K562 (cell line): ENCODE measurements at regions not wholly inside any gene's neighbourhood (a gene's known extent, or its start where the extent isn't known, plus 50 kb on each side); places are given as distances from the start of the nearest gene placed in this dataset.

ENCODE experiments used
- ATAC-seq: fragments of 200-7000 bp; cut with Tn5 transposase; 3 replicates; pipeline ENCODE4 v1.9.1; 2020; ENCODE audit warnings: moderate library complexity
- BruUV-seq: library from RNA; stranded (reverse); fragments of 400-500 nt; replicated peaks from 2 replicates; lab custom pipeline; 2021; lab: Mats Ljungman, UMichigan
- CTCF ChIA-PET: fragments of 300-600 bp; formaldehyde crosslinking; extraction: SDS; loops from one replicate; lab custom pipeline; 2021; ENCODE audit warnings: low intra/inter-chr PET ratio; lab: Yijun Ruan, JAX
- POLR2A ChIA-PET: fragments of 300-600, 350-650 bp; sonication (Branson Sonifier 250); formaldehyde crosslinking; extraction: SDS; loops from one replicate; lab custom pipeline; 2021; ENCODE audit warnings: antibody characterized with exemption, inconsistent platforms; lab: Yijun Ruan, JAX
- DNase-seq, 4 experiments: peaks; one replicate each; pipeline versions ENCODE4 v3.0.0 to v3.0.0-alpha.2; 2011 to 2018; ENCODE audit warnings: low spot score in 3 of 4, mixed read lengths in 3 of 4; ENCODE audit errors: extremely low read depth in 1 of 4
- FAIRE-seq: peaks from 2 replicates; lab custom pipeline; 2011; peaks lifted over from hg19 to GRCh38; lab: Jason Lieb, UNC
- H2AFZ ChIP-seq: 2 replicates; pipeline ENCODE4 v1.6.0; 2011; ENCODE audit warnings: low read depth, low read length, control low read depth, inconsistent platforms
- H3K27ac ChIP-seq: fragments of 200-600 bp; 3 replicates; pipeline ENCODE4 v1.8.0; 2011; ENCODE audit warnings: low read depth, mild to moderate bottlenecking, control low read depth, inconsistent platforms, low read length, moderate library complexity, mixed read lengths; ENCODE audit errors: extremely low read depth
- H3K27me3 ChIP-seq, 2 experiments: fragments of 300-600 bp in 1 of 2; 2 replicates in 1 of 2; 3 replicates in 1 of 2; pipeline versions ENCODE4 v1.6.0 to v1.8.0; 2011; ENCODE audit warnings: inconsistent platforms in 2 of 2, low read length in 2 of 2, mild to moderate bottlenecking in 1 of 2, mixed read lengths in 1 of 2, moderate library complexity in 1 of 2; ENCODE audit not compliant: control insufficient read depth in 2 of 2, insufficient read depth in 2 of 2
- H3K36me3 ChIP-seq: fragments of 300-600 bp; 3 replicates; pipeline ENCODE4 v1.8.0; 2011; ENCODE audit warnings: mild to moderate bottlenecking, low read length, inconsistent platforms; ENCODE audit not compliant: control insufficient read depth, insufficient read depth
- H3K4me1 ChIP-seq, 2 experiments: fragments of 200-600 bp in 1 of 2; replicated peaks in 1 of 2; 2 replicates in 1 of 2; 3 replicates in 1 of 2; pipeline versions ENCODE4 v1.5.1 to v1.8.0; 2011; ENCODE audit warnings: inconsistent platforms in 2 of 2, low read length in 2 of 2, mild to moderate bottlenecking in 1 of 2, mixed read lengths in 1 of 2, moderate library complexity in 1 of 2; ENCODE audit not compliant: control insufficient read depth in 2 of 2, insufficient read depth in 2 of 2
- H3K4me2 ChIP-seq: 2 replicates; pipeline ENCODE4 v1.6.1; 2011; ENCODE audit warnings: low read length, control low read depth, inconsistent platforms, mixed read lengths; ENCODE audit not compliant: insufficient read depth
- H3K4me3 ChIP-seq: fragments of 200-600 bp; sonication (generic), shearing (Covaris generic); 2 replicates; pipeline ENCODE4 v1.5.1; 2016; ENCODE audit warnings: control low read depth, inconsistent platforms
- H3K79me2 ChIP-seq: fragments of 200-600 bp; 3 replicates; pipeline ENCODE4 v1.8.0; 2011; ENCODE audit warnings: low read length, inconsistent platforms; ENCODE audit not compliant: control insufficient read depth, insufficient read depth
- H3K9ac ChIP-seq, 2 experiments: 2 replicates each; pipeline versions ENCODE4 v1.6.0 to v1.6.1; 2011; ENCODE audit warnings: low read depth in 2 of 2, low read length in 2 of 2, control low read depth in 1 of 2, inconsistent platforms in 1 of 2, mild to moderate bottlenecking in 1 of 2, mixed read lengths in 1 of 2; ENCODE audit not compliant: insufficient read depth in 1 of 2
- H3K9me1 ChIP-seq: one replicate; pipeline ENCODE4 v1.6.0; 2011; ENCODE audit warnings: inconsistent platforms, mild to moderate bottlenecking, low read length, moderate library complexity; ENCODE audit not compliant: control insufficient read depth, insufficient read depth
- H3K9me3 ChIP-seq: replicated peaks from 2 replicates; pipeline ENCODE4 v1.5.1; 2011; ENCODE audit warnings: low read depth, low read length, inconsistent platforms; ENCODE audit not compliant: control insufficient read depth, insufficient read depth
- H4K20me1 ChIP-seq: replicated peaks from 2 replicates; pipeline ENCODE4 v1.6.1; 2011; ENCODE audit warnings: low read length, inconsistent platforms, mixed read lengths; ENCODE audit not compliant: control insufficient read depth, insufficient read depth
- CBFA2T3 ChIP-seq: fragments of 450-650 bp; IDR thresholded peaks from 2 replicates; pipeline ENCODE4 v1.6.1; 2017
- CREB3L1 ChIP-seq: fragments of 450-650 bp; IDR thresholded peaks from 2 replicates; pipeline ENCODE4 v1.6.1; 2014; ENCODE audit warnings: low read depth, mild to moderate bottlenecking, moderate library complexity, borderline replicate concordance
- MTA1 ChIP-seq: fragments of 450-650 bp; IDR thresholded peaks from 2 replicates; pipeline ENCODE4 v1.6.1; 2017; ENCODE audit warnings: borderline replicate concordance
- MTA2 ChIP-seq: fragments of 450-650 bp; IDR thresholded peaks from 2 replicates; pipeline ENCODE4 v1.6.1; 2016; ENCODE audit warnings: low read depth
- ZNF232 ChIP-seq: sonication (generic); formaldehyde crosslinking; IDR thresholded peaks from 2 replicates; pipeline ENCODE4 v1.8.0; 2022; ENCODE audit warnings: mild to moderate bottlenecking, missing genetic modification reagents
- WGBS: fragments of 100-300 bp; shearing (Covaris generic); methylation state at CpG from one replicate; pipeline ENCODE4 v1.1.6; 2016; ENCODE audit warnings: low coverage, mixed read lengths; ENCODE audit not compliant: insufficient coverage; ENCODE audit errors: missing lambda C conversion rate; 5-methylcytosine and 5-hydroxymethylcytosine counted together
- in situ Hi-C: fragments of 300-500 bp; cut with MboI; formaldehyde crosslinking; loops from 4 replicates; pipeline ENCODE4 v1.15.0; 2018; ENCODE audit warnings: inconsistent platforms, mixed read lengths
- intact Hi-C: fragments of 100-400 bp; cut with micrococcal nuclease; formaldehyde crosslinking; loops from 2 replicates; pipeline ENCODE4 v1.14.2; 2022
- TF ChIP-seq, protein P1 (sequence below): IDR thresholded peaks from 3 replicates; pipeline ENCODE4 v1.6.1; 2011; ENCODE audit warnings: borderline replicate concordance, mild to moderate bottlenecking, moderate library complexity; ENCODE audit not compliant: insufficient read length; ENCODE audit errors: extremely low read depth
- TF ChIP-seq, protein P2 (sequence below): fragments of 450-650 bp; IDR thresholded peaks from 2 replicates; pipeline ENCODE4 v1.7.0; 2016; ENCODE audit warnings: borderline replicate concordance

- ChIA-PET CTCF (no interaction called here), POLR2A (no interaction called here)
- H2AFZ ChIP-seq: no peak overlapping the region
- H3K4me1 ChIP-seq: no peaks in the 10 kb centered on the region
- no peaks in the 10 kb centered on the region for H3K27me3 ChIP-seq
- no peak overlapping the region for H3K27ac ChIP-seq
- ATAC-seq: no peak
- in situ Hi-C loops: no loop called here
- intact Hi-C loops: no loop called here
- H3K9me3 ChIP-seq: no peaks in the 10 kb centered on the region
- no peaks in the 10 kb centered on the region for H3K79me2 ChIP-seq
- no peaks in the 10 kb centered on the region for H3K9me1 ChIP-seq
- H4K20me1 ChIP-seq: no peaks in the 10 kb centered on the region
- WGBS: 33% methylated on average over 4 of the region's 4 CpGs
- no peak overlapping the region for H3K4me2 ChIP-seq
- BruUV-seq: no TSS peak
- no peaks in the 10 kb centered on the region for H3K36me3 ChIP-seq
- H3K4me3 ChIP-seq: no peak overlapping the region
- FAIRE-seq: peak; percentile 48
- TF ChIP-seq ZNF232 (CRISPR knock-in tag) (no peak), CBFA2T3 (0 out of 2 replicates have a peak, but pooled peaks have one; percentile 7)
- TF ChIP-seq, all 486 proteins: peak for 1
- H3K9ac ChIP-seq: no peak overlapping the region
- no peak for DNase-seq
These were observed 604.2 kb upstream of the ZEB2 start for GRCh38 chr2:145124085-145124484.

GRCh38 chr2:145123606-145124005, 603.7 kb upstream of the ZEB2 start:
- 50% methylated on average over 2 of the region's 2 CpGs for WGBS
- no peaks in the 10 kb centered on the region for H3K79me2 ChIP-seq
- FAIRE-seq (no peak), ATAC-seq (no peak), DNase-seq (no peak)
- in situ Hi-C loops (no loop called here), intact Hi-C loops (no loop called here)
- no peaks in the 10 kb centered on the region for H3K4me1 ChIP-seq
- CTCF ChIA-PET: interaction anchor here (0.5 kb wide), 1 partner anchor 57 kb away, joined by 4 read pairs; no protein-coding TSS in a partner anchor
- H3K9me3 ChIP-seq: no peaks in the 10 kb centered on the region
- no peaks in the 10 kb centered on the region for H4K20me1 ChIP-seq
- no peak overlapping the region for H3K27ac ChIP-seq
- H3K9me1 ChIP-seq: no peaks in the 10 kb centered on the region
- no peak overlapping the region for H2AFZ ChIP-seq
- H3K4me3 ChIP-seq: no peak overlapping the region
- BruUV-seq: no TSS peak
- no peak overlapping the region for H3K4me2 ChIP-seq
- POLR2A ChIA-PET: no interaction called here
- no peak overlapping the region for H3K9ac ChIP-seq
- no peaks in the 10 kb centered on the region for H3K36me3 ChIP-seq
- H3K27me3 ChIP-seq: no peaks in the 10 kb centered on the region
- no peak for TF ChIP-seq MTA2
- TF ChIP-seq, protein P1, sequence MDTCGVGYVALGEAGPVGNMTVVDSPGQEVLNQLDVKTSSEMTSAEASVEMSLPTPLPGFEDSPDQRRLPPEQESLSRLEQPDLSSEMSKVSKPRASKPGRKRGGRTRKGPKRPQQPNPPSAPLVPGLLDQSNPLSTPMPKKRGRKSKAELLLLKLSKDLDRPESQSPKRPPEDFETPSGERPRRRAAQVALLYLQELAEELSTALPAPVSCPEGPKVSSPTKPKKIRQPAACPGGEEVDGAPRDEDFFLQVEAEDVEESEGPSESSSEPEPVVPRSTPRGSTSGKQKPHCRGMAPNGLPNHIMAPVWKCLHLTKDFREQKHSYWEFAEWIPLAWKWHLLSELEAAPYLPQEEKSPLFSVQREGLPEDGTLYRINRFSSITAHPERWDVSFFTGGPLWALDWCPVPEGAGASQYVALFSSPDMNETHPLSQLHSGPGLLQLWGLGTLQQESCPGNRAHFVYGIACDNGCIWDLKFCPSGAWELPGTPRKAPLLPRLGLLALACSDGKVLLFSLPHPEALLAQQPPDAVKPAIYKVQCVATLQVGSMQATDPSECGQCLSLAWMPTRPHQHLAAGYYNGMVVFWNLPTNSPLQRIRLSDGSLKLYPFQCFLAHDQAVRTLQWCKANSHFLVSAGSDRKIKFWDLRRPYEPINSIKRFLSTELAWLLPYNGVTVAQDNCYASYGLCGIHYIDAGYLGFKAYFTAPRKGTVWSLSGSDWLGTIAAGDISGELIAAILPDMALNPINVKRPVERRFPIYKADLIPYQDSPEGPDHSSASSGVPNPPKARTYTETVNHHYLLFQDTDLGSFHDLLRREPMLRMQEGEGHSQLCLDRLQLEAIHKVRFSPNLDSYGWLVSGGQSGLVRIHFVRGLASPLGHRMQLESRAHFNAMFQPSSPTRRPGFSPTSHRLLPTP: no peak
- TF ChIP-seq, protein P2, sequence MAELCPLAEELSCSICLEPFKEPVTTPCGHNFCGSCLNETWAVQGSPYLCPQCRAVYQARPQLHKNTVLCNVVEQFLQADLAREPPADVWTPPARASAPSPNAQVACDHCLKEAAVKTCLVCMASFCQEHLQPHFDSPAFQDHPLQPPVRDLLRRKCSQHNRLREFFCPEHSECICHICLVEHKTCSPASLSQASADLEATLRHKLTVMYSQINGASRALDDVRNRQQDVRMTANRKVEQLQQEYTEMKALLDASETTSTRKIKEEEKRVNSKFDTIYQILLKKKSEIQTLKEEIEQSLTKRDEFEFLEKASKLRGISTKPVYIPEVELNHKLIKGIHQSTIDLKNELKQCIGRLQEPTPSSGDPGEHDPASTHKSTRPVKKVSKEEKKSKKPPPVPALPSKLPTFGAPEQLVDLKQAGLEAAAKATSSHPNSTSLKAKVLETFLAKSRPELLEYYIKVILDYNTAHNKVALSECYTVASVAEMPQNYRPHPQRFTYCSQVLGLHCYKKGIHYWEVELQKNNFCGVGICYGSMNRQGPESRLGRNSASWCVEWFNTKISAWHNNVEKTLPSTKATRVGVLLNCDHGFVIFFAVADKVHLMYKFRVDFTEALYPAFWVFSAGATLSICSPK: no peak
- no peak for TF ChIP-seq CREB3L1
- TF ChIP-seq MTA1: no peak
